H1 (cell line): ENCODE measurements at regions not wholly inside any gene's neighbourhood (a gene's known extent, or its start where the extent isn't known, plus 50 kb on each side); places are given as distances from the start of the nearest gene placed in this dataset.

Experiments used
- CTCF ChIA-PET: fragments of 300-600 bp; sonication (Branson Sonifier 250); formaldehyde crosslinking; loops from one replicate; lab custom pipeline; 2021; ENCODE audit not compliant: partially characterized antibody; lab: Charles Lee
- POLR2A ChIA-PET: fragments of 300-600 bp; sonication (Branson Sonifier 250); formaldehyde crosslinking; loops from one replicate; lab custom pipeline; 2021; ENCODE audit warnings: inconsistent platforms; ENCODE audit not compliant: partially characterized antibody; lab: Charles Lee
- DNase-seq, 2 experiments: peaks; one replicate each; pipeline versions ENCODE4 v3.0.0 to v3.0.0-alpha.2; 2010 to 2022; ENCODE audit warnings: low spot score in 2 of 2, low read depth in 1 of 2, mixed read lengths in 1 of 2
- FAIRE-seq: peaks from 2 replicates; lab custom pipeline; 2011; peaks lifted over from hg19 to GRCh38; lab: Jason Lieb, UNC
- H2AFZ ChIP-seq: 2 replicates; pipeline ENCODE4 v1.8.1; 2012; ENCODE audit warnings: low read length, inconsistent platforms
- H2AK5ac ChIP-seq: 2 replicates; pipeline ENCODE4 v1.6.1; 2013; ENCODE audit warnings: low read depth, low read length
- H2BK120ac ChIP-seq: replicated peaks from 2 replicates; pipeline ENCODE3; 2013; ENCODE audit warnings: low read depth, low read length, inconsistent platforms
- H2BK12ac ChIP-seq: 2 replicates; pipeline ENCODE4 v1.6.1; 2013; ENCODE audit warnings: low read depth, low read length
- H2BK15ac ChIP-seq: 2 replicates; pipeline ENCODE4 v1.6.1; 2013; ENCODE audit warnings: low read length
- H2BK20ac ChIP-seq: 2 replicates; pipeline ENCODE4 v1.6.1; 2013; ENCODE audit warnings: low read length
- H2BK5ac ChIP-seq: 2 replicates; pipeline ENCODE4 v1.6.1; 2013; ENCODE audit warnings: low read depth, low read length
- H3K14ac ChIP-seq: 2 replicates; pipeline ENCODE4 v1.6.1; 2013; ENCODE audit warnings: inconsistent platforms; ENCODE audit not compliant: insufficient read length
- H3K18ac ChIP-seq: 2 replicates; pipeline ENCODE4 v1.6.1; 2013; ENCODE audit warnings: low read length; ENCODE audit errors: extremely low read depth
- H3K23ac ChIP-seq: 2 replicates; pipeline ENCODE4 v1.6.1; 2013; ENCODE audit warnings: inconsistent platforms; ENCODE audit not compliant: insufficient read length
- H3K23me2 ChIP-seq: 2 replicates; pipeline ENCODE4 v1.6.1; 2013; ENCODE audit warnings: low read depth, low read length
- H3K27ac ChIP-seq: 2 replicates; pipeline ENCODE4 v1.6.1; 2011; ENCODE audit warnings: low read depth, low read length, inconsistent platforms
- H3K27me3 ChIP-seq, 4 experiments: replicated peaks in 1 of 4; 1 replicate in 1 of 4; 2 replicates in 3 of 4; pipeline versions ENCODE4 v1.6.1 to v1.8.1; 2011 to 2013; ENCODE audit warnings: low read length in 3 of 4, mild to moderate bottlenecking in 3 of 4, inconsistent platforms in 2 of 4, mixed read lengths in 2 of 4, moderate library complexity in 1 of 4; ENCODE audit not compliant: control insufficient read depth in 3 of 4, insufficient read depth in 3 of 4; ENCODE audit errors: extremely low read depth in 1 of 4
- H3K36me3 ChIP-seq, 4 experiments: 2 replicates each; pipeline versions ENCODE4 v1.6.1 to v1.8.1; 2011 to 2013; ENCODE audit warnings: mild to moderate bottlenecking in 4 of 4, low read length in 3 of 4, moderate library complexity in 2 of 4, control low read depth in 1 of 4, inconsistent platforms in 1 of 4; ENCODE audit not compliant: insufficient read depth in 4 of 4, control insufficient read depth in 2 of 4
- H3K4ac ChIP-seq: replicated peaks from 2 replicates; pipeline ENCODE3; 2013; ENCODE audit warnings: low read length, low read depth, mixed read lengths, inconsistent platforms; ENCODE audit not compliant: insufficient read length
- H3K4me1 ChIP-seq, 4 experiments: replicated peaks in 1 of 4; 1 replicate in 1 of 4; 2 replicates in 3 of 4; pipeline versions ENCODE4 v1.6.1 to v1.8.1; 2011 to 2013; ENCODE audit warnings: low read length in 3 of 4, inconsistent platforms in 2 of 4, mixed read lengths in 1 of 4; ENCODE audit not compliant: insufficient read depth in 4 of 4, control insufficient read depth in 3 of 4
- H3K4me2 ChIP-seq, 2 experiments: 2 replicates each; pipeline versions ENCODE4 v1.6.1 to v1.8.1; 2011 to 2013; ENCODE audit warnings: low read depth in 2 of 2, low read length in 2 of 2, control low read depth in 1 of 2, inconsistent platforms in 1 of 2, mild to moderate bottlenecking in 1 of 2; ENCODE audit not compliant: insufficient read depth in 1 of 2
- H3K4me3 ChIP-seq, 4 experiments: fragments of 200-600, 300-600 bp in 1 of 4; sonication (generic), shearing (Covaris generic), sonication (Bioruptor Twin) in 1 of 4; 2 replicates each; pipeline versions ENCODE4 v1.5.1 to v1.8.1; 2011 to 2016; ENCODE audit warnings: low read length in 4 of 4, low read depth in 3 of 4, control low read depth in 2 of 4, inconsistent platforms in 2 of 4, mild to moderate bottlenecking in 2 of 4, mixed read lengths in 1 of 4, moderate library complexity in 1 of 4; ENCODE audit not compliant: insufficient read depth in 2 of 4; ENCODE audit errors: extremely low read depth in 1 of 4
- H3K56ac ChIP-seq: replicated peaks from 2 replicates; pipeline ENCODE3; 2013; ENCODE audit warnings: low read depth, mild to moderate bottlenecking, mixed read lengths, low read length, inconsistent platforms; ENCODE audit not compliant: insufficient read length
- H3K79me1 ChIP-seq: 2 replicates; pipeline ENCODE4 v1.6.1; 2013; ENCODE audit warnings: low read depth, low read length, control low read depth
- H3K79me2 ChIP-seq, 2 experiments: 2 replicates each; pipeline versions ENCODE4 v1.6.1 to v1.8.1; 2012 to 2013; ENCODE audit warnings: low read length in 2 of 2, mild to moderate bottlenecking in 2 of 2, inconsistent platforms in 1 of 2; ENCODE audit not compliant: insufficient read depth in 2 of 2, control insufficient read depth in 1 of 2
- H3K9ac ChIP-seq, 4 experiments: replicated peaks in 1 of 4; 1 replicate in 1 of 4; 2 replicates in 3 of 4; pipeline versions ENCODE4 v1.6.1 to v1.8.1; 2011 to 2013; ENCODE audit warnings: low read depth in 3 of 4, low read length in 3 of 4, control low read depth in 2 of 4, mild to moderate bottlenecking in 2 of 4, moderate library complexity in 2 of 4, inconsistent platforms in 1 of 4; ENCODE audit errors: extremely low read depth in 1 of 4
- H3K9me3 ChIP-seq, 2 experiments: 2 replicates each; pipeline versions ENCODE4 v1.6.1 to v1.8.1; 2012 to 2013; ENCODE audit warnings: mild to moderate bottlenecking in 2 of 2, moderate library complexity in 2 of 2, control low read depth in 1 of 2, inconsistent platforms in 1 of 2, low read depth in 1 of 2, low read length in 1 of 2, mixed read lengths in 1 of 2; ENCODE audit not compliant: insufficient read depth in 2 of 2
- H4K20me1 ChIP-seq, 2 experiments: replicated peaks in 1 of 2; 2 replicates each; pipeline versions ENCODE3 to v1.8.1; 2011 to 2013; ENCODE audit warnings: inconsistent platforms in 2 of 2, low read length in 2 of 2, mild to moderate bottlenecking in 1 of 2; ENCODE audit not compliant: insufficient read depth in 2 of 2, control insufficient read depth in 1 of 2
- H4K5ac ChIP-seq: 2 replicates; pipeline ENCODE4 v1.6.1; 2013; ENCODE audit warnings: low read length, low read depth, mixed read lengths, inconsistent platforms; ENCODE audit not compliant: insufficient read length
- H4K8ac ChIP-seq: 2 replicates; pipeline ENCODE4 v1.8.0; 2013; ENCODE audit warnings: mild to moderate bottlenecking, moderate library complexity, low read length, inconsistent platforms; ENCODE audit not compliant: insufficient read depth; ENCODE audit errors: extremely low read depth
- H4K91ac ChIP-seq: replicated peaks from 2 replicates; pipeline ENCODE3; 2013; ENCODE audit warnings: low read length, mixed read lengths, inconsistent platforms; ENCODE audit not compliant: insufficient read length
- BACH1 ChIP-seq: IDR thresholded peaks from 2 replicates; pipeline ENCODE4 v1.6.1; 2012; ENCODE audit warnings: low read length, improper control_type of control experiment
- BCL11A ChIP-seq, 2 experiments: IDR thresholded peaks; one replicate each; pipeline ENCODE4 v1.6.1; 2011; ENCODE audit warnings: low read depth in 2 of 2, low read length in 2 of 2, mild to moderate bottlenecking in 2 of 2
- CBX8 ChIP-seq: fragments of 300-800, 300-1000 bp; sonication (generic); IDR thresholded peaks from 2 replicates; pipeline ENCODE4 v1.7.1; 2016; ENCODE audit warnings: low read depth, low read length, borderline replicate concordance
- CEBPB ChIP-seq: IDR thresholded peaks from 2 replicates; pipeline ENCODE4 v1.6.1; 2012; ENCODE audit warnings: low read depth, low read length
- CHD2 ChIP-seq: IDR thresholded peaks from 2 replicates; pipeline ENCODE4 v1.6.1; 2012; ENCODE audit warnings: low read length, improper control_type of control experiment
- CTBP2 ChIP-seq: IDR thresholded peaks from 2 replicates; pipeline ENCODE4 v1.7.0; 2011; ENCODE audit warnings: borderline replicate concordance, mild to moderate bottlenecking, moderate library complexity, mixed read lengths, low read length; ENCODE audit not compliant: insufficient read depth, insufficient read length
- EGR1 ChIP-seq: IDR thresholded peaks from 2 replicates; pipeline ENCODE4 v1.6.1; 2011; ENCODE audit warnings: low read depth, low read length, borderline replicate concordance
- FOSL1 ChIP-seq: IDR thresholded peaks from 2 replicates; pipeline ENCODE4 v1.6.1; 2011; ENCODE audit warnings: mild to moderate bottlenecking, low read depth, low read length, moderate library complexity; ENCODE audit not compliant: insufficient read depth
- GABPA ChIP-seq: IDR thresholded peaks from 2 replicates; pipeline ENCODE4 v1.6.1; 2011; ENCODE audit warnings: mild to moderate bottlenecking, low read length, moderate library complexity, borderline replicate concordance; ENCODE audit not compliant: insufficient read depth
- JUND ChIP-seq: IDR thresholded peaks from 2 replicates; pipeline ENCODE4 v1.6.1; 2011; ENCODE audit warnings: mild to moderate bottlenecking, improper control_type of control experiment, low read length
- POLR2A ChIP-seq, 2 experiments: IDR thresholded peaks; 1 replicate in 1 of 2; 2 replicates in 1 of 2; pipeline ENCODE4 v1.6.1; 2011; ENCODE audit warnings: low read depth in 2 of 2, low read length in 2 of 2, mild to moderate bottlenecking in 2 of 2; ENCODE audit errors: control extremely low read depth in 1 of 2
- RFX5 ChIP-seq: IDR thresholded peaks from 2 replicates; pipeline ENCODE4 v1.6.1; 2011; ENCODE audit warnings: low read depth, low read length, improper control_type of control experiment, borderline replicate concordance
- SRF ChIP-seq: IDR thresholded peaks from 2 replicates; pipeline ENCODE4 v1.6.1; 2011; ENCODE audit warnings: mild to moderate bottlenecking, low read depth, low read length, moderate library complexity
- TAF1 ChIP-seq: IDR thresholded peaks from 2 replicates; pipeline ENCODE4 v1.6.1; 2011; ENCODE audit warnings: mild to moderate bottlenecking, low read depth, low read length
- TAF7 ChIP-seq: optimal IDR thresholded peaks from 2 replicates; pipeline ENCODE3; 2011; ENCODE audit warnings: low read depth, mild to moderate bottlenecking, inconsistent platforms, low read length, moderate library complexity, borderline replicate concordance
- USF2 ChIP-seq: IDR thresholded peaks from 2 replicates; pipeline ENCODE4 v1.6.1; 2011; ENCODE audit warnings: low read length, improper control_type of control experiment
- WGBS, 2 experiments: shearing (Covaris generic) in 1 of 2; methylation state at CpG; one replicate each; pipeline versions ENCODE4 v1.1.6 to v1.1.7; 2013 to 2015; ENCODE audit warnings: low lambda C conversion rate in 2 of 2, mixed read lengths in 2 of 2, inconsistent platforms in 1 of 2, low coverage in 1 of 2, missing lambda C conversion rate in 1 of 2; ENCODE audit not compliant: insufficient replicate concordance in 2 of 2, insufficient coverage in 1 of 2, insufficient read length in 1 of 2; ENCODE audit errors: extremely low coverage in 1 of 2, missing lambda C conversion rate in 1 of 2; 5-methylcytosine and 5-hydroxymethylcytosine counted together

- no peaks in the 10 kb centered on the region for H3K79me2 ChIP-seq
- no peaks in the 10 kb centered on the region for H3K23me2 ChIP-seq
- H4K91ac ChIP-seq: no peak overlapping the region
- H2BK12ac ChIP-seq: no peak overlapping the region
- no peaks in the 10 kb centered on the region for H3K79me1 ChIP-seq
- H3K9ac ChIP-seq: no peak overlapping the region
- H4K8ac ChIP-seq: no peak overlapping the region
- no peak overlapping the region for H3K14ac ChIP-seq
- no peak overlapping the region for H2BK15ac ChIP-seq
- H2AK5ac ChIP-seq: no peak overlapping the region; the same call in 1 of the 2 replicates
- H2BK20ac ChIP-seq: no peak overlapping the region
- ChIA-PET POLR2A (no interaction called here), CTCF (interaction anchor here (1.3 kb wide), 1 partner anchor 325 kb away, joined by 3 read pairs; no protein-coding TSS in a partner anchor)
- H3K27ac ChIP-seq: no peak overlapping the region
- no peak for DNase-seq
- H3K23ac ChIP-seq: no peak overlapping the region
- H2BK5ac ChIP-seq: no peak overlapping the region
- no peaks in the 10 kb centered on the region for H3K9me3 ChIP-seq
- 85% methylated on average over 2 of the region's 2 CpGs; no CpG with 5 or more reads in 1 of the 2 experiments for WGBS, 2 experiments
- H3K36me3 ChIP-seq: no peaks in the 10 kb centered on the region
- no peaks in the 10 kb centered on the region for H3K27me3 ChIP-seq
- no peaks in the 10 kb centered on the region for H4K20me1 ChIP-seq
- no peak overlapping the region for H3K4me3 ChIP-seq
- H2BK120ac ChIP-seq: no peak overlapping the region
- H3K4me2 ChIP-seq: no peak overlapping the region
- no peaks in the 10 kb centered on the region for H3K4me1 ChIP-seq
- H3K4ac ChIP-seq: no peak overlapping the region
- peak overlapping the region; percentile 84 for H2AFZ ChIP-seq
- FAIRE-seq: no peak
- H3K56ac ChIP-seq: no peak overlapping the region
- no peak overlapping the region for H4K5ac ChIP-seq
- no peak overlapping the region for H3K18ac ChIP-seq
- TF ChIP-seq TAF7 (no peak), JUND (no peak), BCL11A (IDR thresholded peaks at IDR 0.05; ENCODE audit: low read depth in 2 of 2, low read length in 2 of 2) (no peak), USF2 (no peak), SRF (no peak), RFX5 (no peak), BACH1 (no peak), EGR1 (no peak), GABPA (no peak), CBX8 (no peak), FOSL1 (no peak), CHD2 (no peak), CTBP2 (no peak), POLR2A (IDR thresholded peaks at IDR 0.05; ENCODE audit: control extremely low read depth in 1 of 2, low read depth in 2 of 2, low read length in 2 of 2) (no peak), TAF1 (no peak), CEBPB (no peak)
Measured at GRCh38 chr13:38265132-38265497, 84.5 kb upstream of the UFM1 start.
